Ishikawa (cell line): ENCODE measurements at regions not wholly inside any gene's neighbourhood (a gene's known extent, or its start where the extent isn't known, plus 50 kb on each side); places are given as distances from the start of the nearest gene placed in this dataset.

Experiments
- CEBPB ChIP-seq: IDR thresholded peaks from 2 replicates; pipeline ENCODE4 v1.6.1; 2012
- CREB1 ChIP-seq: IDR thresholded peaks from 2 replicates; pipeline ENCODE4 v1.6.1; 2012; ENCODE audit warnings: low read depth
- EGR1 ChIP-seq: IDR thresholded peaks from 2 replicates; pipeline ENCODE4 v1.6.1; 2012
- EP300 ChIP-seq: IDR thresholded peaks from 2 replicates; pipeline ENCODE4 v1.6.1; 2012; ENCODE audit warnings: borderline replicate concordance
- FOXM1 ChIP-seq: IDR thresholded peaks from 2 replicates; pipeline ENCODE4 v1.6.1; 2012; ENCODE audit warnings: low read depth, borderline replicate concordance
- NFIC ChIP-seq: IDR thresholded peaks from 2 replicates; pipeline ENCODE4 v1.6.1; 2012
- RAD21 ChIP-seq: IDR thresholded peaks from 2 replicates; pipeline ENCODE4 v1.6.1; 2012; ENCODE audit warnings: low read depth
- REST ChIP-seq: IDR thresholded peaks from 2 replicates; pipeline ENCODE4 v1.6.1; 2012; ENCODE audit warnings: low read depth, mild to moderate bottlenecking
- TAF1 ChIP-seq: IDR thresholded peaks from 2 replicates; pipeline ENCODE4 v1.6.1; 2012; ENCODE audit warnings: low read depth, mild to moderate bottlenecking
- TCF12 ChIP-seq: IDR thresholded peaks from 2 replicates; pipeline ENCODE4 v1.6.1; 2012; ENCODE audit warnings: low read depth
- TEAD4 ChIP-seq: IDR thresholded peaks from 2 replicates; pipeline ENCODE4 v1.6.1; 2012
- YY1 ChIP-seq: IDR thresholded peaks from 2 replicates; pipeline ENCODE4 v1.6.1; 2012; ENCODE audit warnings: low read depth
- ZBTB7A ChIP-seq: IDR thresholded peaks from 2 replicates; pipeline ENCODE4 v1.6.1; 2012; ENCODE audit warnings: low read depth
- TF ChIP-seq, protein P1 (sequence below): IDR thresholded peaks from 2 replicates; pipeline ENCODE4 v1.6.1; 2012
- TF ChIP-seq, protein P2 (sequence below): IDR thresholded peaks from 2 replicates; pipeline ENCODE4 v1.6.1; 2012

- no peak for TF ChIP-seq NFIC
- TF ChIP-seq, protein P1, sequence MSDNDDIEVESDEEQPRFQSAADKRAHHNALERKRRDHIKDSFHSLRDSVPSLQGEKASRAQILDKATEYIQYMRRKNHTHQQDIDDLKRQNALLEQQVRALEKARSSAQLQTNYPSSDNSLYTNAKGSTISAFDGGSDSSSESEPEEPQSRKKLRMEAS: no peak
- TF ChIP-seq YY1: no peak
- TF ChIP-seq RAD21: no peak
- no peak for TF ChIP-seq EGR1
- TF ChIP-seq TCF12: no peak
- TF ChIP-seq TAF1: no peak
- TF ChIP-seq EP300: no peak
- TF ChIP-seq REST: no peak
- no peak for TF ChIP-seq CREB1
- TF ChIP-seq FOXM1: no peak
- no peak for TF ChIP-seq ZBTB7A
- TF ChIP-seq, protein P2, sequence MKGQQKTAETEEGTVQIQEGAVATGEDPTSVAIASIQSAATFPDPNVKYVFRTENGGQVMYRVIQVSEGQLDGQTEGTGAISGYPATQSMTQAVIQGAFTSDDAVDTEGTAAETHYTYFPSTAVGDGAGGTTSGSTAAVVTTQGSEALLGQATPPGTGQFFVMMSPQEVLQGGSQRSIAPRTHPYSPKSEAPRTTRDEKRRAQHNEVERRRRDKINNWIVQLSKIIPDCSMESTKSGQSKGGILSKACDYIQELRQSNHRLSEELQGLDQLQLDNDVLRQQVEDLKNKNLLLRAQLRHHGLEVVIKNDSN: no peak
- TF ChIP-seq CEBPB: no peak
These were observed 194.8 kb upstream of the SEMA6A start for GRCh38 chr5:116769470-116769869.

GRCh38 chr5:116766470-116766947 lies 191.9 kb upstream of the SEMA6A start:
- no peak for TF ChIP-seq TCF12
- TF ChIP-seq, protein P2: no peak
- no peak for TF ChIP-seq NFIC
- no peak for TF ChIP-seq YY1
- no peak for TF ChIP-seq FOXM1
- TF ChIP-seq, protein P1: no peak
- TF ChIP-seq ZBTB7A: no peak
- no peak for TF ChIP-seq TAF1
- no peak for TF ChIP-seq CEBPB
- no peak for TF ChIP-seq EGR1
- TF ChIP-seq CREB1: no peak
- no peak for TF ChIP-seq REST
- no peak for TF ChIP-seq EP300
- no peak for TF ChIP-seq RAD21
- TF ChIP-seq TEAD4: no peak

- TF ChIP-seq RAD21 (no peak), TCF12 (no peak), TEAD4 (no peak), FOXM1 (no peak), CREB1 (no peak), EP300 (no peak), YY1 (no peak), NFIC (no peak), REST (no peak), EGR1 (no peak), TAF1 (no peak), ZBTB7A (no peak), CEBPB (no peak)
- TF ChIP-seq, protein P1: no peak
- TF ChIP-seq, protein P2: no peak
These were observed 190.8 kb upstream of the SEMA6A start for GRCh38 chr5:116765441-116765840.

- TF ChIP-seq, protein P2: no peak
- TF ChIP-seq YY1: no peak
- TF ChIP-seq NFIC: no peak
- no peak for TF ChIP-seq TCF12
- no peak for TF ChIP-seq REST
These were observed 190.3 kb upstream of the SEMA6A start for GRCh38 chr5:116764941-116765340.
